Right hindlimb (tissue), 1 donor: ENCODE measurements at regions not wholly inside any gene's neighbourhood (a gene's known extent, or its start where the extent isn't known, plus 50 kb on each side); places are given as distances from the start of the nearest gene placed in this dataset.

Experiments used
- DNase-seq: peaks from one replicate; pipeline ENCODE4 v3.0.0-alpha.2; 2018

DNA sequence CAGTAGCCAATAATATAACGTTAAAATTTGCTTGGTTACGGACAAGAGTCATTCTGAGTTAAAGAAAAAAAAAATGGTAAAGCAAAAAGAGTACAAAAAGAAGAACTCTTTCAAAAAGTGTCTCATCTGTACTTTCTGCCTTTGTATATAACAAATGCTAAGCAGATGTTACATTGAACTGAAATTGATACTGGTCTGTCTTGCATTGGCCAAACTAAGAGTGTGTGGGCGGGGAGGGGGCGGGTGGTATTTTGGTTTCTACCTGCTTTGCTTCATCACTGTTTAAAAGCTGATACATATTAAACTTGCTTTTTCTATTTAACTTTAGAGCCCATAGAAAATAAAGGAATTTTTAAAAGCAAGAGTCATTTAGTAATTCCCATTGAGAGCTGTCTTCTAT, 215.0 kb upstream of the THBS1 start:
- no peak for DNase-seq

DNA sequence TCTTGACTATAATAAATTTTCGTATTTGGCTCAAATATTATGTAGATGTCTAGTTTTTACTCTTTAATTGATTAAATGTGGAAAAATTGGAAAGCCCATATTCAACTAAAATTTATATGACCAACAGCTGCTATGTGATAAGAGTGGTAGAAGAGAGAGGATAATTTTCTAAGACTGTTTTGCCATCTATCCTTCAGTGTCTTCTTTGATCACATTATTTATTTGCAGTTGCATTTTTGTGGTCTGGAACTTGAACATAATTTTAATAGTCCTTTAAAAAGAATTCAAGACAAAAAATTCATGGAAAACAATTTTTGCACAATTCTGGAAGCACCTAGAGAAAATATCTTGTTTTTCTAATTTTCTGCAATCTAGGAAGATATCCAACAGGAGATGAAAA, 213.3 kb upstream of the THBS1 start:
- no peak for DNase-seq

DNA sequence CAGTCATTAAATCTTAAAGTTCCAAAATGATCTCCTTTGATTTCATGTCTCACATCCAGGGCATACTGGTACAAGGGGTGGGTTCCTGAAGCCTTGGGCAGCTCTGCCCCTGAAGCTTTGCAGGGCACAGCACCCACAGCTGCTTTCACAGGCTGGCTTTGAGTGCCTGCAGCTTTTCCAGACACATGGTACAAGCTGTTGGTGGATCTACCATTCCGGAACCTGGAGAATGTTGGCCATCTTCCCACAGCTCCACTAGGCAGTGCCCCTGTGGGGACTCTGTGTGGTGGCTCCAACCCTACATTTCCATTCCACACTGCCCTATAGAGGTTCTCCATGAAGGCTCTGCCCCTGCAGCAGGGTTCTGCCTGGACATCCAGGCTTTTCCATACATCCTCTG, 211.1 kb upstream of the THBS1 start:
- no peak for DNase-seq

DNA sequence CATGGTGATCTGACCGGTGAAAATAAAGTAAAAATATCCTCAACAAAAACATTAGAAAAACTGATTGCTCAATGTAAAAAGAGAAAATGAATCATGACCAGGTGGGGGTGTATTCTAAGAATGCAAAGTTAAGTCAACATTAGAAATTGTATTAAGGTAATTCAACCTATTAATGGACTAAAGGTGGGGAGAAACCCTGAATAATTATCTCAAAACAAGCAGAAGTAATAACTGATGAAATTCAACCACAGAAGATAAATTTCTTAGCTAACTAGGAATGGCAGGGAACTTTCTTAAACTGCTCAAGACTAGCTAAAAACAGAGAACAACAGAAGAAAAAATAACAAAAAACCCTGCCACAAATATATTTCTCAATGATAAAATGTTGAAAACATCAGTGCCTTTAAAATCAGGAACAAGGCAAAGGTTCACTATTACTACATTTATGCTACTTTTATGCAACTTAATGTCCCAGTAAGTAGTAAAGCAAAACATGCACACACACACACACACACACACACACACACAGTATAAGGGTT, 204.4 kb upstream of the THBS1 start:
- no peak for DNase-seq

DNA sequence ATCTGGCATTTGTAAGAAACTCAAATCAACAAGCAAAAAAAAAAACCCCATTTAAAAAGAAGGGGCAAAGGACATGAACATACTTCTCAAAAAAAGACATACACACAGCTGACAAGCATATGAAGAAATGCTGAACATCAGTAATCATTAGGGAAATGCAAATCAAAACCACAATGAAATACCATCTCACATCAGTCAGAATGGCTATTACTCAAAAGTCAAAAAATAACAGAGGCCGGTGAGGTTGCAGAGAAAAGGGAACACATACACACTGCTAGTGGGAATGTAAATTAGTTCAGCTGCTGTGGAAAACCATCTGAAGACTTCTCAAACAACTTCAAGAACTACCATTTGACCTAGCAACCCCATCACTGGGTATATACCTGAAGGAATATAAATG, 199.4 kb upstream of the THBS1 start:
- no peak for DNase-seq

DNA sequence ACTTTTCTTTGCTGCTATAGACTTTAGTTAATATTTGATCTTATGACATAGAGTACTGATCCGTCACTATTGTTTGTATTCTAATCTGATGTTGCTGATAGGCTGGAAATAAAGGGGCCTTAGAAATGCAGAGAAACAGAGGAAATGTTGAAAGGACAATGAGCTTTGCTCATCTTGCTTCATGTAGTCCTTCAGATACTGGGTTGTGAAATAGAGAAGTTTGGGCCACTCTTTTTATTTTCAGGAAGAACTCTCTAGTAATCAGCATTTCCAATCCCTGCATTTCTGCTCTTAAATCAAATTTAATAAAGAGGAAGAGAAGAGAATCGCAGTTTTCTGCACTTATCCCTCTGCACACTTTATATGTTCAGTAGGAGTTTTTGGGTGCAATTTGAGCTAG, 192.8 kb upstream of the THBS1 start:
- DNase-seq, result no peak

DNA sequence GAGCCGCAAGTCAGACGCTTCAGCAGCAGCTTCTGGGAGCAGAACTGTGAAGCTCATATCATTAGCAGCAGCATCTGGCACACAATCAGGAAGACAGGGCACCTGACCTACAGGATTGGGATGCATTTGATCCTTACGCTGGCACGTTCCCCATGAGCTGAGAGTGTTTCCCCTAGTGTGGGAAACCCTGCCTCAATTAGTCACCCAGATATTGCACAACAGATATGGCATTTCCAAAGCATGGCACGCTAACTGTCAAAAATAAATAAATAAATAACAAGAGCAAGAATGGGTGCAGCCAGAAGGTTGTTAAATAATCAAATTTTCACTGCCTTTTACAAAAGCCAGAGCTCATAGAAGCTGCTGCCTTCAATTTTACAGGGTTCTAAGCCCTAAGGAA, 189.6 kb upstream of the THBS1 start:
- DNase-seq, result no peak

DNA sequence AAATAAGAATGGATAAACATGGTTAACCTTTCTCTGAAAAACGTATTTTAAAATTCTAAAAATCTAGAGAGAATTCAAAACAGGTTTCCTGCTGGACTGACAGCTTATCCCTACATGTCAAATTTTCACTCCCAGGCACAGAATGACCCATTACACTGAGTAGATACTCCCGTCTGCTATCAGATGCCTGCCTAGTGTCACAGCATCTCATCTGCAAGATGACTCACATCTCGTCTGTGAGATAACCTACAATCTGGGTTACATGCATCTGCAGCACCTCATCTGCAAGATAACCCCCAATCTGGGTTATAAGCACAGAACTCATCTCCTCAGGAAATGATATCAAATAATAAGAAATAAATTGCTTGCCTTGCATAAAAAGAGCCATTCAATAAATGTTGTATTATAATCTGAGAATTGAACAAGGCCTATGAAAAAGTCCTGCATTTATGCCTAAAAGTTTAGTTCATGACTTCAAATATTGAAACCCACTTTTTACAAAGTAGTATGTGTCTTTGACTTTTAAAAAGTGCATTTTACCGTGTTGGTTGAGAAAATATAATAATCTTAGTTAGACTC, 188.3 kb upstream of the THBS1 start:
- no peak for DNase-seq

DNA sequence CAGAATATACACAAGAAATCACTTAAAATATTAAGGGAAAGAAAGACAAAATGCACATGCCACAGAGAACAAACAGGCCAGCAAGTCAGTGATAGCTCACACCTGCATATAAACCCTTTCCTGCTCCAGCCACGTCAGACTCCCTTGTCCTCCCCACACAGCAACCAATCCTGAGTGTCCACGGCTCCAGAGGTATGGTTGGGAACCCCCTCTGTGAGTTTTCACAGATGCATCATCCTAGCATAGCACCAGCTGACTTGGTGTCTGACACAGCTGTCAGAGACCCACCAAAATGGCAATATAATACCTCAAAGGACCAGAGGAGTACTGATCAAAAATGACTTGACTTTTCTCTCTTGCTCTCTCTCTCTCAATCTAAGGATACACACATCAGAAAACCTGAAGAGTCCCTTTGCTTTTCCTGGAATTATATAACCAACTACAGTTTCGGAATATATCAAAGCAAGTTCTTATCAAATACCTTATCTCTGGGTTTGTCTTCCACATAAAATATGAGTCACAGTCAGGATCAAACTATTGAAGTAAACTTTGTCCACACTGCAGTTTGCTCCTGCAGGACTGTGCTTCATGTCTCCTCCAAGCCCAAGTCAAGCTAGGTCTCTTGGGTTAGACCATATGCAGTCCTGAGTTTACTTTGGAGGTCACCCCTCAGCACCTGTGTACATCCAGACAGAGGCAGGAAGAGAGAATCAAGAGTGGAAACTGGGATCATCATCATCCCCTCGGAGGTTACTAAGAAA, 187.1 kb upstream of the THBS1 start:
- DNase-seq, result no peak

DNA sequence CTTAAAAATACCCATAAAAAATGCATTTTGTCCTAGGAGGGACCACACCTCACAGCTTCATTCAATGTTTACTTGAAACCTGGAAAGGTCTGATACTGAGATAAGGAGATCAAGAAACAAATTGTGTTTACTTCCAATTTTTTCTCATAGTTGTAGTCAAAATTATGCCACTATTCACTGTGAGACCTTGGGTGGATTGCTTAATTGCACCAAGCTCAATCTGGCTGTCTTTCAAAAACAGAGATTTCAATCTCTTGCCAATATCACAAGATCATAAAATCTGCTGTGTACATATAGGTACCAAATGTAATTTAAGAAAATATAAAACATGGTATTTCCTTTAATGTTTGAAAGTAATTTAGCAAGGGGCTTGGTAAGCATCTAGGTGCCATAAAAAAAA, 186.4 kb upstream of the THBS1 start:
- DNase-seq, result no peak

DNA sequence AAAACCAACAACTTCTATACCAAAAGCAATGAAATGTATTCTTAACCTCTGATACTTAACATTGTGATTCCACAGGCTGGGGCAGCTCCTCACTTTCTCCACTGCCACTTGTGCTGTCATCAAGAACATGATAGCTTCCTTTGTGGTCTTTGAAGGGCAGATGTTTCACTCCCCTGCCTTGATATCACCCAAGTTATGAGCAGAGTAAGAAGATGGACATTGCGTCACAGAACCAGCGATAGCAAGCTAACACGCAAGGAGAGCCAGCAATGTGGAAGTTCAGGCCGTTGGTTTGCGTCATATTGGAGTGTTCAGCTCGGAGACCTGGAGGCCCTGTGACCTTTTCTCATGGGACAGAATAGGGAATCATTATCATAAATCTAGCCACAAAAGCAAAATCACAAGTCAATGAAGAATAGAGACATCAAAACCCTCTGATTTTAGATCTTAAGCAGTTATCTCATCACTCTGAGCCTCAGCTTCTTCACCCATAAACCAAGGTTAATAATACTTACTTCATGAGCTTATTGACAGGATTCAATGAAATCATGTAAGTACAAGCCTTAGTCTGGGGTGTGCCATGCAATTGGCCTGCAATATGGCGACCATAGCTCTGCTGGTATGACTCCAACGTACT, 183.8 kb upstream of the THBS1 start:
- DNase-seq, result no peak

DNA sequence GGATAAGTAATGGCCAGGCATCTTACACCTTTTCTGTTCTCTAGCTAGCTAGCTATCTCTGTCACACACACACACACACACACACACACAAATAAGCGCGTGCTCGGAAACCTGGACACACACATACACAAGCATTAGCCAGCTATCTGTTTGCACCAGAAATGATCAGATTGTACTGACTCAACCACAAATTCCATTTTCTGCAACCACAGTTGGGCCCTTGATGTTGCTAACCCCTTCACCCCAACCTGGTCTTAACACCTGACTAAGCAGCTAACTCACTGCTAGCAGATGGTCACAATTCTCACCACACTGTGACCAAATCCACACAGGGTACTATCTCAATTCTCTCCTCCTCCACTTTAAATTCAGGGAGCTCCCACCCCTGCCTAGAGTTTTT, 183.0 kb upstream of the THBS1 start:
- no peak for DNase-seq

DNA sequence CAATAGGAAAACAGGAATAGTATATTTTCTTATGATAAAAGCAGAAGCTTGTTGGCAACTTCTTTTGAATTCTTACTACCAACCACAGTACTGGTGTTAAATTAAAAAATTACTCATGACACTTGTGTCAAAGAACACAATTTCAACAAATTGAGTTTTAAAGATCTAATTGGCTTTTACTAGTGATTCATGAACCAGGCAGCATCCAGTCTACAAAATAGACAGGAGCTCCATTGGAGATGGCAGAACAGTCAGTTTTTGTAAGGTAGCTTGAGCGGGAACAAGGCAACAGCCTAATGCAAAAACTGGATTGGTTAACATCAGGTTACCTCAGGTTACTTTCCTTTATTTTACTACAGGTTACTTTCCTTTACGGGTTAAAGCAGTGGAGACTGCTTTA, 181.3 kb upstream of the THBS1 start:
- DNase-seq, result no peak

DNA sequence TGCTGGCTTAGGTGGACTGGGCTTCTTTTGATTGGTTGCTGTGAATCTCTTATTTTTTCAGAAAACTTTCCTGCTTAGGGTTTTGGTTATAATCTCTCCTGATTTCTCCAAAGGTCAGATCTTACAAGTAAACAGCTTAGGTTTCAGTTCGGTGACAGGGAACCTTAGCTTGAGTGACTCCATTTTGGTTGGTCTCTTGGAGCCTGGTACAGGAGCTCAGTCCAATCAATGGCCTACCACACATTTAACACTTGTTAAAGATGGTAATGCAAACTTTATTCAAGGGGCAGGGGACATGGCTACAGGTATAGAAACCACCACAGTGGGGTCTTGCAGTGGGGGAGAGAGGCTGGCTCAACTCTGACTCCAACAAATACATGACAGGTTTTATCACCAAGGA, 180.9 kb upstream of the THBS1 start:
- DNase-seq, result no peak

DNA sequence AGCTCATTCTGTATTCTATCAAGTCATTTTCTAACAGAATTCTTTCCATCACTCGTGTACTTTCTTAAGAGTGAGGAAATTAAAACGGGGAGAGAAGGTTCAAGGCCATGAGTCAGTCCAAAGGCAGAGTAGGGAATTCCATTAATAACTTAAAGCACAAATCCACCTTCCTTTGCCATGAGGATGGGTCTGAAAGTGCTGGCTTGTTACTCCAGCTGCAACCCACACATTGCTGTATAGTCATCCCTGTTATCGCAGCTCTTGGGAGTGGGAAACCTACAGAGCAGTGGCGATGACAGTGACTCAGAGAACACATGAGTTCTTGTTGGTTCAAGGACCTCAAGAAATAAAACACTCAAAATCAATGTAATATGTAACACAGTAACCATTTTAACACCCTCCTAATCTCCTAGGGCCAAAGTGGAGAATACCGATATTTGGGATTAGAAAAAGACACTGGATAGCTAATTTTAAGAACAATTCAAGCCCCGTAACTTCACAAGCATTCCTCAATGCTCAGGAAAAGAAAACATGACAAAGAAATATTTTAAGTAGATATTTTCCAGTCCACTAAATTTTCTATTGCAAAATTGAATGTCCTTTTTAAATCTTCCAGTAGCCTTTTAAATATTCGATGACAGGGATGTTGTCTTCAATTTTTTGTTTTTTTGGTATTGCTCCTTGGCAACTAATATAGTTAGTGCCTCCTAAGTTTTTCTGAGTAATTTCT, 179.9 kb upstream of the THBS1 start:
- no peak for DNase-seq

DNA sequence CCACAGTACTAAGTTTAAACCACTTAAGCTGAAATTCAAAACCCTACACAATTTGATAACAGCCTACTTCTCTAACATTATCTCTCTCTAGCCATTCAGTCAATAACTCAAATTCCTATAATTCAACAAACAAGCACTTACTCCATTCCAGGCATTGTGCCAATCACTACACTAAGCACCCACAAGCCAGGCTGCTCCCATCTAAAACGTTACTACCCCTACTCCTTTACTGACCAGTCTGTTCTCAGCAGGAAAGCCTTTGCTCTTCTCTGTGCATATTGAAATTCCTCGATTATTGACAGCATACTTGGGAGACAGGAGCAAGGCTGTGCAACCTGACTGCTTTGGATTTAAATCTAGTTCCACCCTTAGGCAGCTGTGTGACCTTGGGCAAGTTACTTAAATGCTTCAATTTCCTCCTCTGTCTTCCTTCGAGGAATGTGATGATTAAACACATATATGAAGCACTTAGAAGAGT, 177.2 kb upstream of the THBS1 start:
- DNase-seq, result no peak

DNA sequence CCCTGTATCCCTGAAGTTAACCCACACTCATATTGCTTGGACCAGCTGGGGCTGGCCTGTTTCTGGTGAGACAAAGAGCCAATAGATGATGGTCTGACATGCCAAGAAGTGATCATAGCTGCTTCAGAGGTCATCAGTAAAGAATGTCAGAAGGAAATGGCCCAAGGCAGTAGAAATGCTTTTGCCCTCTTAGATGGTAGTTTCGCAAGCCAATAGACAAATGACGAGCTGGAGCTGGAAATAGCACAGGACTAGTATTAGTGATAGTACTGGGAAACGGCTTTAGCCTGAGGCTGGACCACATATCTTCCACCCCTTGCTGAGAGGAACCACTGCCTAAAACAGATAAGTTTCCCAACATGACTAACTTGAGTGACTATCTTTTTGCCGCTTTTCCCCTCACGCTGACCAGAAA, 176.1 kb upstream of the THBS1 start:
- DNase-seq, result no peak

DNA sequence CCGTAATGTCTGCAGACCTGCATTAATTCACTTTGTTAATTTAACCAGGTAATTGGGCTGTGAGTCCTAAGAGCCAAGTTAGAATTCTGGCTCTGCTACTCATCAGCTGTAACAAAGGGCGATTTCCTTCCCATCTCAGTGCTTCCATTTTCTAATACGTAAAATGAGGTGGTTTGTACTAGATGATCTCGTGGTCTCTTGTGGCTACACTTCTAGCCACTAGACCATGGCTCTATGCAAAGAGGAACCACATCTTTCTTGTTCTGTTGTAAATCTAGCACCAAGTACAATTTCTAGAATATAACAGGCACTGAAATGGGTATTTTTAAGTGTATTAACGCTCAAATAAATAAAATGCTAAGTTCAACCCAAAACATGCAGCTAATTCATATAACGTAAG, 174.4 kb upstream of the THBS1 start:
- no peak for DNase-seq

DNA sequence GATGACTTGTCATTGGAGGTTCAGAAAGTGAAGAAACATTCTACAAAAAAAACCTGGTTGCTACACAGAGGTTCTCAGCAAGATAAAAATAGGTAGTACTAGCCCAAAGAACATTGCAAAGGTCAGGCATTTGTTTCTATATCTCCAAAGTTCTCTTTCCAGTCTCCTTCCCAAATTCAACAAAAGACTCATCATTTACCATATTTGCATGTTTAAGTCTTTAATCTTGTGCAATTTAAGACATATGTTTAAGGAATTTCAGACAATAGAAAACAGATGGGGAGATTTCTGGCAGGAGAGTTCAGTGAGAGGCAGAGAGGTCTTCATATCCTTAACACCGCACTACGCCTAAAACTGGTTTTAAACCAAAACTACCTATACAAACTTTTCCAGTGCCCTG, 173.8 kb upstream of the THBS1 start:
- no peak for DNase-seq

DNA sequence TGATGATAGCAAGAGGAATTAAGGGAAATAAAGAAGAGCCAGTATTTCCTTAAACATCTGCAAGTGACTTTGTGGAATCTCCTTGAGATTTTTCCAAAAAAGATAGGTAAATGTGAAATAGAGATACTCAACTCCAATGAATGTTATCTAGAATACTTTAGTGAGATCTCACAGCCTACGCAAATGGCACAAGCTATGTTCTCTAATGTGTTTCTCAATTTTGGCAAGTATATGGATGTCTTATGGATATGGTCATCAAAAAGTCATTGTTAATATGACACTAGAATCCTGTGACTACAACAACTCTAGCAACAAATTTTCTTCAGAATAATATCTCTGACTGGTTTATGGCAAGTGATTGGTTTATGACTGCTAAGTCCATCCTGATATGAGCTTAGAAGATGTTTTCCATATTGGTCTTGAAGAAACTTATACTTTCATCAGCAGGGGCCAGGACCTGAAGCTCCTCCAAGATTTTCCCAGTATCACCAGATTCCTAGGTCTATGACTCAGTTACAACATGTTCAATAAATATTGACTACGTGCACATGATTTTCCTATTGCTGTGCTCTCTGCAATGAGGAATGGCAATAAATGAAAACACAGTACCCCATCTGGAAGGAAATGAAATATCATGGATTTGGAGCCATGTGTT, 170.9 kb upstream of the THBS1 start:
- no peak for DNase-seq

DNA sequence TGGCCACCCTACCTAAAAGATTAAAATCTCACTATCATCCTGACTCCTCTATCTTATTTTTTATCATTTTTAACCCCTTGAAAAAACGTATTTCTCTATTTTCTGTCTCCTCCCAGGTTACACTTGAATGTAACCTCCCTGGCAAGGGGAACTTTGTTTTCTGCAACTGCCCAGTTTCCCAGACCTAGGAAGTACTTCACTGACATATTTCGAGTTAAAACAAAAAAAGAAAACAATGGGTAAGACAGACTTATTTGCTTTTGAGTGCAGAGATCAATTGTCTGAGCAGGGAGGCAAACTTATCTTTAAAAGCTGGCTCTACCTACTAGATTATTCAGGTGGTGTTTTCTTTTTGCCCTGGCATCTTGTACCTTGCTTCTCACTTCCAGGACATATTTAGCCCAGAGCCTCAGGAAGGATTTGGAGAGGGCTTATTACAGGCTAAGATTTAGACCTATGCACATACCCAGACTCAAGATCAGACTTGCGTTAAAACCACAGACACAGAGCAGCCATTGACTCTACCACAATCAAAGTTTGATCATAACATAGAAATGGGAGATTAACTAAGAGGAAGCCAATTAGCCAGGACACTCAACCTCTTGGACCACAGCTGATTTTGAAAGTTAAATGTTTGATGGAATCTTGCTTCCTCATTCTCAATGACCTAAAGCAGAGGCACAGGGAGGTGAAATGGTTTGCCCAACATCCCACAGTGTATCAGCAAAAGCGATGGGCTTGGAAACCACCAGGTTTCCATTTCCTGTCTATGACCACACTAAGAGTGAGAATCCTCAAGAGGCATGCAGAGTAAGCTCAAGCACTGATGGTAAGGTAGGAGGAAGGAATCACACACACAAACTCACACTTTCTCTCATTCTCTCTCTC, 169.5 kb upstream of the THBS1 start:
- no peak for DNase-seq

DNA sequence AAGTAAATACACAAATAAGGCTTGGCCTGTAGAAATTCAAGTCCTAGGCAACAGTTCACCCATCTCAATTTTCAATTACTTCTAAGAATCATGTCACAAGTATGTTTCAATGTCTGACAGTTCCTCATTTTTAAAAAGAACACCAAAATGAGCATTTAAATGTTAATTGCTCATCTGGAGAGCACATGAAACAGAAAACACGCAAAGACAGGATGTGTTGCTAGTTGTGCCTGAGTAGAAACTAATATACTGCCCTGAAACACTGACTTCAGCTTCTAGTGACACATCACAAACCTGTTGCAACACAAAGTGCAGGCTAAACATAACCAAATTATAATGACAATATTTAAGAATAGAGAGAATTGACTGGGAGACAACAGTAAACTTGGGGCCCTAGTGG, 167.3 kb upstream of the THBS1 start:
- DNase-seq, result no peak
